Activated T-helper 1 cell treated with anti-CD3 and anti-CD28 coated beads, Interleukin-12 subunit alpha, Interleukin-12 subunit beta, Interleukin-2, Interleukin-4 antibody, amounts not matched to agents 30 ng/mL and 10 ng/mL and 1 ng/mL, durations not matched to agents 14 hours and 24 hours and 36 hours (primary cell): ENCODE measurements at regions not wholly inside any gene's neighbourhood (a gene's known extent, or its start where the extent isn't known, plus 50 kb on each side); places are given as distances from the start of the nearest gene placed in this dataset.
"Not testable (repeated sequence)": the region's sequence is repeated elsewhere in the genome, so short reads cannot be mapped to it uniquely, and the experiment has no call there.

Experiments
- DNase-seq: peaks from one replicate; pipeline ENCODE4 v3.0.0; 2021; ENCODE audit warnings: low spot score
- H3K27ac Mint-ChIP-seq: one replicate; pipeline ENCODE4 v1.8.0; 2021; ENCODE audit warnings: mild to moderate bottlenecking, mixed read lengths
- H3K27me3 Mint-ChIP-seq: one replicate; pipeline ENCODE4 v1.8.0; 2022; ENCODE audit warnings: mild to moderate bottlenecking, moderate library complexity, mixed read lengths; ENCODE audit not compliant: insufficient read depth
- H3K36me3 Mint-ChIP-seq: one replicate; pipeline ENCODE4 v1.8.0; 2021; ENCODE audit warnings: low read depth, mixed read lengths
- H3K4me1 Mint-ChIP-seq: one replicate; pipeline ENCODE4 v1.8.0; 2021; ENCODE audit warnings: low read depth, mixed read lengths
- H3K4me3 Mint-ChIP-seq: one replicate; pipeline ENCODE4 v1.8.0; 2021; ENCODE audit warnings: mild to moderate bottlenecking, moderate library complexity, mixed read lengths
- H3K9me3 Mint-ChIP-seq: one replicate; pipeline ENCODE4 v1.8.0; 2021; ENCODE audit warnings: mixed read lengths
- intact Hi-C: fragments of 100-400 bp; cut with micrococcal nuclease; formaldehyde crosslinking; loops from one replicate; pipeline ENCODE4 v1.15.1; 2024

GRCh38 chr14:105604531-105605463, 78.4 kb downstream of the TMEM121 start:
- intact Hi-C loops, H3K4me3 Mint-ChIP-seq, H3K9me3 Mint-ChIP-seq, H3K36me3 Mint-ChIP-seq, H3K27ac Mint-ChIP-seq, H3K27me3 Mint-ChIP-seq, DNase-seq, H3K4me1 Mint-ChIP-seq: not testable (repeated sequence)

- no peak overlapping the region for H3K4me3 Mint-ChIP-seq
- H3K9me3 Mint-ChIP-seq: no peaks in the 10 kb centered on the region
- no peak overlapping the region for H3K27ac Mint-ChIP-seq
- DNase-seq: no peak
- no peaks in the 10 kb centered on the region for H3K4me1 Mint-ChIP-seq
- intact Hi-C loops: no loop called here
- no peaks in the 10 kb centered on the region for H3K27me3 Mint-ChIP-seq
- no peaks in the 10 kb centered on the region for H3K36me3 Mint-ChIP-seq
Observed at GRCh38 chr14:105605464-105606304, 79.3 kb downstream of the TMEM121 start.

GRCh38 chr14:105606305-105606975, 80.1 kb downstream of the TMEM121 start:
- H3K9me3 Mint-ChIP-seq, H3K27ac Mint-ChIP-seq, intact Hi-C loops, H3K4me1 Mint-ChIP-seq, DNase-seq, H3K36me3 Mint-ChIP-seq, H3K27me3 Mint-ChIP-seq, H3K4me3 Mint-ChIP-seq: not testable (repeated sequence)

GRCh38 chr14:105607025-105607424, 80.6 kb downstream of the TMEM121 start:
- intact Hi-C loops, DNase-seq, H3K4me1 Mint-ChIP-seq, H3K9me3 Mint-ChIP-seq, H3K27me3 Mint-ChIP-seq, H3K36me3 Mint-ChIP-seq, H3K4me3 Mint-ChIP-seq, H3K27ac Mint-ChIP-seq: not testable (repeated sequence)

GRCh38 chr14:105614987-105615386, 88.6 kb downstream of the TMEM121 start:
- H3K4me1 Mint-ChIP-seq, H3K9me3 Mint-ChIP-seq, DNase-seq, intact Hi-C loops, H3K36me3 Mint-ChIP-seq, H3K27ac Mint-ChIP-seq, H3K27me3 Mint-ChIP-seq, H3K4me3 Mint-ChIP-seq: not testable (repeated sequence)

- H3K27me3 Mint-ChIP-seq, DNase-seq, H3K27ac Mint-ChIP-seq, H3K36me3 Mint-ChIP-seq, H3K4me3 Mint-ChIP-seq, H3K4me1 Mint-ChIP-seq, H3K9me3 Mint-ChIP-seq, intact Hi-C loops: not testable (repeated sequence)
Observed at GRCh38 chr14:105615986-105616801, 89.8 kb downstream of the TMEM121 start.

- intact Hi-C loops: no loop called here
Observed at GRCh38 chr14:105616802-105617192, 90.4 kb downstream of the TMEM121 start.

GRCh38 chr14:105617201-105617777, 90.9 kb downstream of the TMEM121 start:
- Mint-ChIP-seq H3K27ac (peak overlapping the region; percentile 0), H3K36me3 (no peaks in the 10 kb centered on the region), H3K4me3 (no peak overlapping the region), H3K4me1 (no peaks in the 10 kb centered on the region), H3K27me3 (peaks cover 6% of the 10 kb centered on the region), H3K9me3 (no peaks in the 10 kb centered on the region)
- DNase-seq: no peak
- intact Hi-C loops: no loop called here

More at GRCh38 chr14:105616802-105617192, 90.4 kb downstream of the TMEM121 start:
- H3K36me3 Mint-ChIP-seq: no peaks in the 10 kb centered on the region
- no peaks in the 10 kb centered on the region for H3K4me1 Mint-ChIP-seq
- no peak for DNase-seq
- H3K27me3 Mint-ChIP-seq: peaks cover 6% of the 10 kb centered on the region
- H3K4me3 Mint-ChIP-seq: no peak overlapping the region
- no peaks in the 10 kb centered on the region for H3K9me3 Mint-ChIP-seq
- H3K27ac Mint-ChIP-seq: no peak overlapping the region

- DNase-seq, H3K27ac Mint-ChIP-seq, H3K27me3 Mint-ChIP-seq, H3K9me3 Mint-ChIP-seq, H3K4me1 Mint-ChIP-seq, H3K36me3 Mint-ChIP-seq, H3K4me3 Mint-ChIP-seq, intact Hi-C loops: not testable (repeated sequence)
Observed at GRCh38 chr14:105617805-105618204, 91.4 kb downstream of the TMEM121 start.

GRCh38 chr14:105619324-105619723, 92.9 kb downstream of the TMEM121 start:
- H3K36me3 Mint-ChIP-seq, H3K27ac Mint-ChIP-seq, H3K9me3 Mint-ChIP-seq, intact Hi-C loops, H3K4me1 Mint-ChIP-seq, H3K27me3 Mint-ChIP-seq, DNase-seq, H3K4me3 Mint-ChIP-seq: not testable (repeated sequence)

- H3K4me1 Mint-ChIP-seq, H3K36me3 Mint-ChIP-seq, H3K9me3 Mint-ChIP-seq, DNase-seq, H3K27me3 Mint-ChIP-seq, H3K27ac Mint-ChIP-seq, intact Hi-C loops, H3K4me3 Mint-ChIP-seq: not testable (repeated sequence)
Observed at GRCh38 chr14:105620178-105620864, 93.9 kb downstream of the TMEM121 start.
